ENCODE measurements at regions not wholly inside any gene's neighbourhood (a gene's known extent, or its start where the extent isn't known, plus 50 kb on each side); places are given as distances from the start of the nearest gene placed in this dataset.

DNA sequence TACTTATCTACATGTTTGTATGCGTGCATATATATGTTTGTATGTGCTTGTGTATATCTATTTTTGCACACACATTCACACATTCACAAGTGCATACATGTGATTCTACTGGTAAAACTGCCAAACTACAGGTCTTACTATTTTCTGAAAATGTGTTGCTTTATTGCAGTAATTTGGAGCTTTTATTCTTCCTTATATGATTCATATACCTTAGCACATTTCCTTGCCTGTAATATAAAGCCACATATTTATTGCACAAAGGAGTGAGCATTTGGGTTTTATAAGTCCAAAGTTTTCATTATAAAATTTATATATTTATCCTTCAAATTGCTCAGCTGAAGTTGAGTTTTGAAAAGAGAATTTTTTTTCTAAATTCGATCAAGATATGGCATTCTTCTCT lies 1120.4 kb upstream of the PCDH9 start:
- TF ChIP-seq POLR2AphosphoS5 (IDR thresholded peaks at IDR 0.05; ENCODE audit: low read depth) (no peak), SPI1 (IDR thresholded peaks at IDR 0.05; ENCODE audit: borderline replicate concordance, low read depth) (no peak)
- TF ChIP-seq, protein P1, sequence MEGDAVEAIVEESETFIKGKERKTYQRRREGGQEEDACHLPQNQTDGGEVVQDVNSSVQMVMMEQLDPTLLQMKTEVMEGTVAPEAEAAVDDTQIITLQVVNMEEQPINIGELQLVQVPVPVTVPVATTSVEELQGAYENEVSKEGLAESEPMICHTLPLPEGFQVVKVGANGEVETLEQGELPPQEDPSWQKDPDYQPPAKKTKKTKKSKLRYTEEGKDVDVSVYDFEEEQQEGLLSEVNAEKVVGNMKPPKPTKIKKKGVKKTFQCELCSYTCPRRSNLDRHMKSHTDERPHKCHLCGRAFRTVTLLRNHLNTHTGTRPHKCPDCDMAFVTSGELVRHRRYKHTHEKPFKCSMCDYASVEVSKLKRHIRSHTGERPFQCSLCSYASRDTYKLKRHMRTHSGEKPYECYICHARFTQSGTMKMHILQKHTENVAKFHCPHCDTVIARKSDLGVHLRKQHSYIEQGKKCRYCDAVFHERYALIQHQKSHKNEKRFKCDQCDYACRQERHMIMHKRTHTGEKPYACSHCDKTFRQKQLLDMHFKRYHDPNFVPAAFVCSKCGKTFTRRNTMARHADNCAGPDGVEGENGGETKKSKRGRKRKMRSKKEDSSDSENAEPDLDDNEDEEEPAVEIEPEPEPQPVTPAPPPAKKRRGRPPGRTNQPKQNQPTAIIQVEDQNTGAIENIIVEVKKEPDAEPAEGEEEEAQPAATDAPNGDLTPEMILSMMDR (IDR thresholded peaks at IDR 0.05; ENCODE audit: insufficient read depth, low read length): no peak

Data from HL-60 (cell line).